HEK293T (cell line): ENCODE measurements at regions not wholly inside any gene's neighbourhood (a gene's known extent, or its start where the extent isn't known, plus 50 kb on each side); places are given as distances from the start of the nearest gene placed in this dataset.

Source experiments
- CTBP1 ChIP-seq: fragments of 450-650 bp; IDR thresholded peaks from 2 replicates; pipeline ENCODE4 v1.6.1; 2016; ENCODE audit warnings: borderline replicate concordance
- FOXA1 ChIP-seq: fragments of 450-650 bp; IDR thresholded peaks from 2 replicates; pipeline ENCODE4 v1.6.1; 2016; ENCODE audit warnings: mild to moderate bottlenecking
- FOXM1 ChIP-seq: fragments of 450-650 bp; IDR thresholded peaks from 2 replicates; pipeline ENCODE4 v1.6.1; 2017; ENCODE audit warnings: mild to moderate bottlenecking, borderline replicate concordance
- HDGF ChIP-seq: fragments of 450-650 bp; IDR thresholded peaks from 2 replicates; pipeline ENCODE4 v1.6.1; 2017; ENCODE audit warnings: antibody characterized with exemption, borderline replicate concordance
- NFRKB ChIP-seq: fragments of 450-650 bp; IDR thresholded peaks from 2 replicates; pipeline ENCODE4 v1.6.1; 2016; ENCODE audit warnings: mild to moderate bottlenecking, moderate library complexity
- SP1 ChIP-seq: fragments of 450-650 bp; IDR thresholded peaks from 2 replicates; pipeline ENCODE4 v1.6.1; 2017
- TARDBP ChIP-seq: fragments of 450-650 bp; IDR thresholded peaks from 2 replicates; pipeline ENCODE4 v1.6.1; 2016

- TF ChIP-seq FOXM1 (no peak), HDGF (no peak), SP1 (no peak), NFRKB (no peak), TARDBP (no peak), CTBP1 (no peak), FOXA1 (no peak)
Measured at GRCh38 chr16:48049847-48050246, 105.9 kb downstream of the ABCC12 start.
